ENCODE measurements at regions not wholly inside any gene's neighbourhood (a gene's known extent, or its start where the extent isn't known, plus 50 kb on each side); places are given as distances from the start of the nearest gene placed in this dataset.
A peak's percentile ranks its signal among the peaks of the same experiment; 100 is the strongest.
"Not testable (repeated sequence)": the region's sequence is repeated elsewhere in the genome, so short reads cannot be mapped to it uniquely, and the experiment has no call there.

GRCh38 chr12:56872366-56872765, 61.8 kb downstream of the SDR9C7 start:
- no peak for DNase-seq (ENCODE audit: low read depth)

GRCh38 chr12:56867216-56867615, 67.0 kb downstream of the SDR9C7 start:
- DNase-seq (ENCODE audit: low read depth): no peak

- no peak for DNase-seq (ENCODE audit: low read depth)
Observed at GRCh38 chr12:56866493-56866892, 67.7 kb downstream of the SDR9C7 start.

GRCh38 chr12:56864318-56864717, 69.9 kb downstream of the SDR9C7 start:
- DNase-seq (ENCODE audit: low read depth): no peak

GRCh38 chr12:56863789-56864188, 70.4 kb downstream of the SDR9C7 start:
- no peak for DNase-seq (ENCODE audit: low read depth)

GRCh38 chr12:56862264-56862663, 71.9 kb downstream of the SDR9C7 start:
- no peak for DNase-seq (ENCODE audit: low read depth)

GRCh38 chr12:56853392-56853978, 80.7 kb downstream of the SDR9C7 start:
- DNase-seq (ENCODE audit: low read depth): not testable (repeated sequence)

- no peak for DNase-seq (ENCODE audit: low read depth)
Observed at GRCh38 chr12:56851462-56851861, 82.7 kb downstream of the SDR9C7 start.

- DNase-seq (ENCODE audit: low read depth): no peak
Observed at GRCh38 chr12:56840922-56841321, 77.8 kb downstream of the HSD17B6 start.

GRCh38 chr12:56839915-56840325, 76.8 kb downstream of the HSD17B6 start:
- peak; percentile 46 for DNase-seq (ENCODE audit: low read depth)

GRCh38 chr12:56839489-56839848, 76.3 kb downstream of the HSD17B6 start:
- DNase-seq (ENCODE audit: low read depth): no peak

GRCh38 chr12:56838621-56839488, 75.7 kb downstream of the HSD17B6 start:
- no peak for DNase-seq (ENCODE audit: low read depth)

Data from HS-27A (cell line).